ENCODE measurements at regions not wholly inside any gene's neighbourhood (a gene's known extent, or its start where the extent isn't known, plus 50 kb on each side); places are given as distances from the start of the nearest gene placed in this dataset.

DNA sequence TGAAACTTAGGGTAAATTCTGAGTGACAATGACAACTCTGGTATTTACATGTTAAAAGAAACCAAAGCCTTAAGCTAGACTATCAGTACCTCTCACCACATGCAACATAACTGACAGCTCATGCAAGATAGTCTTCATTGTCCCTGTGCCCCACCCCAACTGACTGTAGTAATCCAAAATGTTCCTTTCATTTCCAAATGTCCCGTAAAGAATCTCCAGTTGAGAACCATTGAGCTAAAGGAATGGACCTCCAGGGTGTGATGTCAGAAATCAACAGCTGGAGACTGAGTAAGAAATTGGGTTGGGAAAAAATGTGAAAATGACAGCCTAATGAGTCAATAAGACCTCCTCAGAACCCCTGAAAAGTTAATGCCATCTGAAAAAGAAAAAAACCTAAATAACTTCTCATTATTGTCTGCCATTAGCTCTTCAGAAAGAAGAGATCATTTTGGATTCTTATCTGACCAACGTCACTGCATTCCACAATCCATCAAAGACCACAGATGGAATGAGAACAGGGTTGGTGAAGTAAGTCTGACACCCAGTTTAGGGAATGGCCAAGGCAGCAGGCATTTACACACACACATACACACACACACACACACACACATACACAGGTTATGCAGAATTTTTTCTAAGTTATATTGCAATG is 51.7 kb upstream of the ACVR2A start:
- intact Hi-C loops (cut with DNase I) = no loop called here
- no peak for DNase-seq

DNA sequence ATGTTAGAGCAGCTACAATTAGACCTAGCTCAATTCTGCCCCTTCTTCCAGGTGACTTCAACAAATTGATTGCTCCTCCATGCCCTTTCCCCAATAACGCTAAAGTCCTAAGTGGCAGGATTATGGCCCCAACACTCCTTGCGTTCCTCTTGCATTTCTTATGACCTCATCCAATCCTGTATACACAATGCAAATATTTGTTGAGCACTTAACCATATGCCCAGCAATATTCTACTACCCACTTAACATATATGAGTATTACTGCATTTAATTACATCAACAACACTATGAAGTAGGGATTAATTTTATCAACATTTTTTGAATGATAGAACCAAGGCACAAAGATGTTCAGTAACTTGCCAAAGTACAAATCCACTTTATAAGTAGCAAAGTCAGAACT is 54.2 kb upstream of the ACVR2A start:
- intact Hi-C loops (cut with DNase I) = no loop called here
- DNase-seq = no peak

DNA sequence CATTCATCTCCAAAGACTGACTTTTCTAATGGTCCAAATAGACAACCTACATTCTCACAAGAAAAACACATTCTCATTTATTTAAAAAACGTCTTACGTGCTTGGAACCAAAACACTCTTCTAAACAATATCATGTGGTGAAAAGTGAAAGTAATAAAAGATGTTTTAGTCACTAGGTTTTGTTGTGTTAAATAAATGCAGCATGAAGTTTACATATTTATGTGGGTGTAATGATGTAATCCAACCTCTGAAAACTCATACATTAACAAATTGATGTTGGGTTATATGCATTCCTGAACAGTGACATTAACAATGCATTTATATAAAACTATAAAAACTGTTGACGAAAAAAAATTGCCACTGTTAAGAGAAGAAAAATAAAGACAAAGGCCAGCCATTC is 55.1 kb upstream of the ACVR2A start:
- intact Hi-C loops (cut with DNase I) = no loop called here

DNA sequence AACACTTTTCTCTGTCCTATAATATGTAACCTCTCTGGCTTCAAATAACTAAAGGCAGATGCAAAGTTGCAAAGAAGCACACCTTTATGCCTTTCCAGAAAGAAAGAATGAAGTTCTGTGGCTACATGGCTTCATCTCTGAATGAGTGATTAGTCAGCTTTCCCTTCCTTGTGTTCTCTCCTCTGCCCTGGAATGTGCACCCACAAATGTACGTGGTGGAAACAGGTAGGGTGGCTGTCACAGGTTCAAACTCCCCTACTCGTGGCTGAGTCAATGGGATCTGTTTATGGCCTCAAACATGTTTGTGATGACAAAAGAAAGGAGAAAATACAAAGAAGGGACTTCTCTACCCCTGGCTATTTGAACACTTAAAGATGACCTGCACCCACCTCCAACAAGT is 55.5 kb upstream of the ACVR2A start:
- no peak for DNase-seq
- intact Hi-C loops (cut with DNase I) = no loop called here

More for the DNA sequence above, 55.1 kb upstream of the ACVR2A start:
- DNase-seq = no peak

DNA sequence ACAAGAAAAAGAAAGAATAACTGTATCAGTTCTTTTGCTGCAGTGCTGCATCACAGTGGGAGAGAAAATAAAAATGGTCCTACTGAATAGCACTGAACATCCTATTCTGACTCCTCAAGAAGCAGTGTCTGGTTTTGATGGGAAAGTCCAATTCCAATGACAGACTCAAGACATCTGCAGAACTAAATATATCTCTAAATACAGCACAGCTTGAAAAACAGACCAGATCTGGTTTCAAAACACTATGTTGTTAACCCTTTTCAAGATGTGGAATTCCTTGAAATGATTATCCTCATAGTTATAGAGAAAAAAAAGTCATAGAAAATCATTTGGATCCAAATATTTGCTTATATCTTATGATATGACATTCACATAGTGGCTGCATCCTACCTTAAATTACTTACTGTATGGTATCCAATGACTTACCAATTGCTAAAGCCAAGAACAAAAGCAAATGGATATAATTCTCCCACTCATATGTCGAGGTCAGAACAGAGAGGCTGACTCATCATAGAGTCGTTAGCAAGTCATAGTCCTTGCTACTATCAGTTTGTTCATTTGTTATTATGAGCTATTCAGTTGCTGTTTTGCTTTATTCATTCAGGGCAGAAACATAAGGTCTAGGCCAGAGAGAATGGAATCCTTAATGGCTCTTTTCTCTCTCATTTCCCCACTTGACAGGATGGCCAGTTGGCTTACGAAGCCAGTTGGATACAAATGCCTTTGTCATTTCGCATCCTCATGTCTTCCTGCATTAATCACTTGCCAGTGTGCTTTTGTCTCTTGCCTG is 62.5 kb upstream of the ACVR2A start:
- DNase-seq = no peak

DNA sequence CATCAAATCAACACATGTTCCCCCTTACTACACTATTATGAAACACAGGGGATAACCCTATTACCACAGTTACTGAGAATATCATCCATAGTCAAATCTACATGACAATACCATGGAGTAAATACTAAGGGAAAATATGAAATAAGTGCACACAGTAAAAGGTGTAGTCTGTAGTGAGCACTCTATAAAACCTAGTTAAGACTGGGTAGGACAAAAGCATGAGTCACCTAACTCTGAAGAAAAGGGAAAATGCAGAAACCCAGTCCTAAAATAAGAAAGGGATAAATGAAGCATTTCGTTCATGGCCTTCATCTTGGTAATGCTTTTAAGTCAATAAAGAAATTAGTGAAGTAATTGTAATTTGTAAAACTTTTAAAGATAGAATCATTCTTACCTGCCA is 65.4 kb upstream of the ACVR2A start:
- intact Hi-C loops (cut with DNase I) = no loop called here
- DNase-seq = no peak

More for the DNA sequence above, 62.5 kb upstream of the ACVR2A start:
- intact Hi-C loops (cut with DNase I) = no loop called here

DNA sequence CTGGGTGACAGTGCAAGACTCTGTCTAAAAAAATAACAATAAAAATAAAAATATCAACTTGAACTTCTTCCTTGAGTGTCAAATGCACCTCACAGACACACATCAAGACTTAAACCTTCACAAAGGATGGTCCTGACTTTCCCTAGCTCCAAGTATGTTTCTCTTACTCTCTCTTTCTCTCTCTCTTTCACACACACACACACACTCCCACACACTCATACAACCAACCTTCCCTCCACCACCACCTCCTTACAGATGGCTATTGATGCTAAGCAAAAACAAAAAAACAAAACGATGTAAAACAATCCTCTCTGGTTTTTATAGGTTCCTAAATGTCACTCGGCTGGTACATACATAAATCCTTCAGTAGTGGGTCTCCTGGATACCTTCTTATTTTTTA is 67.4 kb upstream of the ACVR2A start:
- DNase-seq = no peak
- intact Hi-C loops (cut with DNase I) = no loop called here

DNA sequence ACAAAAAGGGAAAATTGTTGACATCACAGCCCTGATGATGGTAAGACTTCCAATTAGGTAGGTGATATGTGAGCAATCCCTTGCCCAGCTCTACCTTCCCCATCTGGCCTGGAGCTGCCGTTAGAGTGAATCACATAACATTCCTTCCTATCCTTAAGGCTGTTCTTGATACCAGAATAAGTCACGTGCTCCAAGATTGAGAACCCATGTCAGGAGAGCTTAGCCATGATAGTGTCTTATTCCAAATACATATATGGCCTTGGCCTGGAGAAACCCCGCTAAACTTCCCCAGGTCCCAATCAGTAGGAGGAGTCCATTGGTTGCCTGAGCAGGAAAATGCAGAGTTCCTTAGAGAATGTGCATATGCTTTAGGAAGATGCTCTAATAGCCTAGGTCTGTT is 70.0 kb upstream of the ACVR2A start:
- DNase-seq = no peak
- intact Hi-C loops (cut with DNase I) = no loop called here

DNA sequence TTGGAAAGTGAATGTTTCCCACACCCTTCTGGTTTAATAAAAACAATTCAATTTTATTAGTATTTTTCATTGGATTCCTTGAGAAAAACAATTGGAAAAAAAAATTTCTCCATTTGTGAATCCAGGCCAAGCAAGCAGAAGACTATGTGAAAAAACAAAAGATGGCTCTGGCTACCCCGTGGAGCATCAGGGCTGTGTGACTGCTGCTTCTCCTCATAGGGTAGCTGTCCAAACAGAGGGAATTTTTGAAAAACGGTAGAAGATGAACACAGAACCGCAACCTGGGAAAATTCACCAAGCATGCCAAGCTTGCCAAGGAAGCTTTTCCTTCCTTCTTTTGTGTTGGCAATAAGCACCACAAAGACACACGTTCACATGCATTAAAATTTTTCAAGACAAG is 71.3 kb upstream of the ACVR2A start:
- DNase-seq = no peak
- intact Hi-C loops (cut with DNase I) = no loop called here

DNA sequence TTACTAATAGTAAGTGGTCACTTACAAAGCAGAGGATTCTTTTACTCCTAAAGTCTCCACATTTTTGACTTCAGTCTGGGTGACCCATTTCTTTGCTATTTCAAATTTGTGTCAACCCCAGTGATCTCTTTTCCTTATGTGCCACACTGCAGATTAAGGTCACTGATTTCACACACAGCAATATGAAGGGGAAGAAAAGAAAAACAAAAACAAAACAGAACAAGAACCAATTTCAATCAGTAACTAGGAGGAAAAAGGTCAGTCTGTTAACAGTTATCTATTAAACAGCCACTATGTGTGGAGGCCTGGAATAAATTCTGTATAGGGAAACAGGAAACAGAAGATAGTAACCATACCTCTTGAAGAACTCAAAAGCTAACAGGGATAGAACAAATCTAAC is 72.0 kb upstream of the ACVR2A start:
- intact Hi-C loops (cut with DNase I) = no loop called here
- no peak for DNase-seq

DNA sequence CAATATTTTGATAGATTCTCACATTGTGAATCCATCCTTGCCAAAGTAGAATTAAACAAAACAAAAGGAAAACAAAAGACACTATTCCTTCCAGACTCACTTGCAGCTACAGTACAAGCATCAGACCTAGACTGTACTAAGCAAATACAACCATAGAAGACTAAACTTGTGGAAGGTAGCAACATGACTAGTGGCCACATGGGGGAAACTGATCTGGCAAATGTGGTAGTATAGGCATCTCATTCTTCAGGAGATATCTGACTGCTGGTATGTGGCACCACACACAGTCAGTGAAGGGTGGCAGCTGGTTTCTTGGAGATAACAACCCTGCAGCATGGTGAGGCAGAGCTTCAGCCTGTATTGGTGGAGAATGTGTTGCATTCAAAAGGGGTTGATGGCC is 81.0 kb upstream of the ACVR2A start:
- intact Hi-C loops (cut with DNase I) = no loop called here
- DNase-seq = no peak

DNA sequence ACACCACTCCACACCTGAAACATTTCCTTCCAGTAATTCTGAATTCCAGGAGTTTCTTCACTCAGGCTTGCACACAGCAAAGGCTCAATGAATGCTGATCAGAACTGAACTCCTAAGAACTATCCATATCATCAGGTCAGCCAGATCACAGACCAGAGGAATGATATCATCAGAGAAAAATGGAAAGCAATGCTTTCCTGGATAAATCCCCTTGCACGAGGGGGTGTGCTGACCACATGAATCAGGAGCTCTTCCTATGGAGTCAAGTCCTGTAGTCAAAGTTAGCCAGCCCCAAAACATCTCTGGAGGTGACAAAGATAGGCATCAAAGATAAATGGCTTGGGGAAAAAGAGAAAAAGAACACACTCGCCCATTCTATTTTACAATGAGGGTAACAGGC is 83.8 kb upstream of the ACVR2A start:
- DNase-seq = no peak
- intact Hi-C loops (cut with DNase I) = no loop called here

DNA sequence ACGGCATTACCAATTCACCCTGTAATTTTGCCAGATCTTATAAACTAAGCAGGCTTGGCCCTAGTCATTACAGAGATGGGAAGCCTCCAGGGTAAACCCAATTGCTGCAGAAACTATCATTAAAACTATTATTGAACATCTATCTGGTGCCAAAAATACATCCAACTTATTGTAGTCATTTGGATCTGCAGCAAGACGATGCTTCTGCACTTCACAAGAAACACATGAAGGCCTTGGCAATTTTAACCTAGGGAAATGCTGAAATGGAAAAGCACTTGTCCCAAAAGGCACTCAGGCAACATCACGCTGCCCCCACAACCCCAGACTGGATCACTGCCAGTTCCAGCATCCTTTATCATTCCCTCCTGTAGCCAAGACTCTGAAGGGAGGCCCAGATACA is 85.3 kb upstream of the ACVR2A start:
- intact Hi-C loops (cut with DNase I) = no loop called here
- DNase-seq = no peak

DNA sequence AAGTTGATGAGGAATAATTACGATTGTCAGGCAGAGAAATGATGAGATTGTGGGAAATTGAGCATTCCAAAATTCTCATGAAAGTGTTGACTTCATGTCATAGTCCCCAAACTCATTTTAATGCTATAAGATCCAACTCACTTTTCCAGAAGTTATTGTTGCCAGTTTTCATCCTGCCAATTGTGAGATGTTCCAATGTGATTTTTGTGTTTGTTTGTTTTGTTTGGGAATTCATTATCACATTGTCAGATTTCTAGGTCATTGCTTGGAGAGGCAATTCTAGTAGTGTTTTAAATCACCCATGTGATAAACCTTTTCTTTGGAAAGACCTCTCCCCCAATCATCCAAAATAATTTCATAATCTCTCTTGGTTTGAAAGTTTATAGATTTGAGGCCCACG is 86.0 kb upstream of the ACVR2A start:
- intact Hi-C loops (cut with DNase I) = no loop called here
- no peak for DNase-seq

DNA sequence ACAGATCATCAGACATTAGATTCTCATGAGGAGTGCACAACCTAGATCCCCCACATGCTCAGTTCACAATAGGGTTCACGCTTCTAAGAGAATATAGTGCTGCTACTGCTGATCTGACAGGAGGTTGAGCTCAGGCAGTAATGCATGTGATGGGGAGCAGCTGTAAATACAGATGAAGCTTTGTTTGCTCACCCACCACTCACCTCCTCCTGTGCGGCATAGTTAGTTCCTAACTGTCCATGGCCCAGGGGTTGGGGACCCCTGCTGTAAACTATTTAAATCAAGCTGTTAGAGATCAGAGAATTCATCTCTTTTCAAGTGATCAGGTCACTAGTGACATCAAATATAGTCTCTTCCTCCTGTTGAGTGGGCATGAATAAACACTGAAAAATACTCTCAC is 88.8 kb upstream of the ACVR2A start:
- intact Hi-C loops (cut with DNase I) = no loop called here
- no peak for DNase-seq

DNA sequence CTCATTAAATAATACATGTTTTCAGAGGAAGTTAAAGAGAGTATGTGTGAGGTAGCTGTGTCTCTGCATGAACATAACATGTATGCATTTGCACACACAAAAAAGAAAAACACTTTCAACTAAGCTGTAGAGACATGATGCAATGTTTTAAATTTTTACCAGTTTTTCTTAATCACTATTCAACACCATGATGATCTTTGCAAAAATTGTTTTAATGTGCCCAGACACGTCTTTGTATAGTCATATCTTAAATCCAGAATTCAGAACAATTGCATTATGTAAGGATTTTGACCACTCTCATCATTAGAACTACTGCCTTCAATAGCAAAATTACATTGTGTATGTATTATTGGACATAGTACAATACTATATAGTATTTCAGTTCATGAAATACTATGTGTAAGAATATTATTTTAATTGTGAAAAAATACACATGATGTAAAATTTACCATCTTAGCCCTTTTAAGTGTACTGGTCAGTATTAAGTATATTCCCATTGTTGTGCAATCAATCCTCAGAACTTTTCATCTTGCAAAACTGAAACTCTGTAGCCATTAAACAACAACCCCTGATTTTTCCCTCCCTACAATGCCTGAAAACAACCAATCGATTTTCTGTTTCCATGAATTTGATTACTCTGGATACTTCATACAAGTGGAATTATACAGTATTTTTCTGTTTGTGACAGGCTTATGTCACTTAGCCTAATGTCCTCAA is 104.5 kb upstream of the ACVR2A start:
- intact Hi-C loops (cut with DNase I) = no loop called here
- no peak for DNase-seq

DNA sequence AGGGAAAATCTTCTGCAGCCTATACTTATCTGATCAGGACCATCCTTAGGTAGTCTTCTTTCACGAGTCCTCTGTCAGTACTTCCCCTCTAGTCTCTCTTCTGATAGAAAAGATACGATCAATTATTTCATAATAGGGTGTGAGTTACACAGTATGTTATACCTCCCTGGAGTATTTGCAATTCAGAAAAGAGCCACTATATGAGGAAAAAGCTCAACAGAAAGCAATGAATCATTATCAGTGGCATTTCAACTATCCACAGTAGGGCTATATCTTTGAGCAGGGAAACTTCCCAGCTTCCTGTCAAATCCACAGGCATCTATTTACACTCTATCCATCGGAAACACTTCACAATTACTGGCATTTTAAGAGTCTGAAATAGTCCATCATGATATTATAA is 105.3 kb upstream of the ACVR2A start:
- intact Hi-C loops (cut with DNase I) = no loop called here
- no peak for DNase-seq

DNA sequence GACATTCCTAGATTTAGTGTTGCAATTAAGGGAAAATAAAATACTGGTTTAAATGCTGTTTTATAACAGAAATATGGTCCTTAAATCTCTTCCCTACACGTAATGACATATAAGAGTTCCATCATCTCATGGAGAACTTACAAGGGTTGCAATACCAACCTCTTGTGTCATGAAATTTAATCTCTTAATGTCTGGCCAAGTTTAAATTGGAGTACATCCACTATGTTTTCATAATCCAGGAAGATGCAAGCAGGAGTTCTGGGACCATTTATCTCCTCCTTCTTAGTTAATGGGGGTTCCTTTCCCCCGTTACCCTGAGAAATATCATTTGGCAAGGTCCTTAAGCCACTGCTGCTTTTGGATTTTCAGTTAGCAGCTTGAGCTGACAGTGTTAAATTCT is 126.0 kb upstream of the ACVR2A start:
- intact Hi-C loops (cut with DNase I) = no loop called here
- DNase-seq = no peak

DNA sequence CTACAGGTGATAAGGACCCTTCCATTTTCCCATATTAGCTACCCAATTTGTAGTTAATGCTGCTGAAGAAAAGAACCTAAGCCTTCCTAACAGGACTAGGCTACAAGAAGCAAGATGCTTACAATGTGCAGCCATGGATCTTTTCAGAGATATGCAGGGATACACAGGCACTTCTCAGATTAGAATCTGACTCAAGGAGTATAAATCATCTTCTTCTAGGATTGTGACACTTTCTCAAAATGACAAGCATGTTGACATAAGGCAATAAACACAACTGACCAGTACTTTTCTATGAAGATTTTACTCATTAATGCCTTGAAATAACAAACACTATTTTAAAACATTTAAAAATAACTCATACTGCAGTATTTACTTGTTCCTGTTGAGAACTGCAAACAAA is 127.9 kb upstream of the ACVR2A start:
- DNase-seq = no peak
- intact Hi-C loops (cut with DNase I) = no loop called here

DNA sequence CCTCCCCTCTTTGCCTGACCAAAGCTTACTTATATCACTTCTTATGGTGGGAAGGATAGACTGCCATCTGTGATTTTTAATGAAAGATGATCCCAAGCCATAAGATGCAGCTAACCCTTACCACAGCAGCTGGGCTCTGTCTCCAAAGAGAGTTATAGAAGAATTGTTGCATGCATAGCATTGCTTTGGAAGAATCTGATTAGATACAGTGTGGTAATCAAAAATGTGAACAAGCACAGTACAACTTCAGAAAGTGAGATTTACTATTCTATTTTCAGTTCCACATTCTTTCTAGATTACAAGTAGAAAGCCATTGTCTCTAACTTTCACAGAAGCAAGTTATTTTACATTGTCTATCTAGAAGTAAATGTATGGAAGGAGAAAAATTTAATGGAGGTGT is 129.0 kb upstream of the ACVR2A start:
- intact Hi-C loops (cut with DNase I) = no loop called here
- no peak for DNase-seq

DNA sequence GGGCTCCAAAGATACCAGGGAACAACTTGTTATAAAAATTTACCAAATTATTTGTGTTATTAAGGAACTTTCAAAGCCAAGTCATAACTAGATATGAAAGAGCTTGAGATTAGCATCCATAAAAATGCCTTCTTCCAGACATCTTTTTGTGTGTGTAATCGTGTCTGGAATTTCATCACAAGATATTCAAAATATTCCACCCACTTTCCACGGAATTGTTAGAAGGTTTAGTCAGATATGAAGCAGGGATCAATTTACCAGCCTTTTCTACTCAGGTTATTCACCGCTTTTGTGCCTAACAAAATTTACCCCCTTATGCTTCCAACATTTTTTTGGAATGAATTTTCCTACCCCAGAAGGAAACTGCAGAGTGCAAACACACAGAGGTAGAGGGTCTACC is 130.2 kb upstream of the ACVR2A start:
- DNase-seq = no peak
- intact Hi-C loops (cut with DNase I) = no loop called here

Measured in head of caudate nucleus (tissue), 42 donors.